ENCODE measurements at regions not wholly inside any gene's neighbourhood (a gene's known extent, or its start where the extent isn't known, plus 50 kb on each side); places are given as distances from the start of the nearest gene placed in this dataset.

GRCh38 chr2:150581717-150582472, 94.4 kb upstream of the RND3 start:
- no peak for DNase-seq

- no peak for DNase-seq
Observed at GRCh38 chr2:150578481-150578880, 91.0 kb upstream of the RND3 start.

GRCh38 chr2:150575861-150576260, 88.4 kb upstream of the RND3 start:
- DNase-seq, result no peak

GRCh38 chr2:150572961-150573395, 85.5 kb upstream of the RND3 start:
- no peak for DNase-seq

GRCh38 chr2:150572194-150572766, 84.8 kb upstream of the RND3 start:
- DNase-seq, result no peak

- no peak for DNase-seq
Observed at GRCh38 chr2:150571121-150571520, 83.7 kb upstream of the RND3 start.

- DNase-seq, result no peak
Observed at GRCh38 chr2:150570712-150571111, 83.2 kb upstream of the RND3 start.

GRCh38 chr2:150569761-150570160, 82.3 kb upstream of the RND3 start:
- no peak for DNase-seq

- DNase-seq, result no peak
Observed at GRCh38 chr2:150567771-150568301, 80.4 kb upstream of the RND3 start.

GRCh38 chr2:150566289-150566688, 78.8 kb upstream of the RND3 start:
- no peak for DNase-seq

GRCh38 chr2:150561076-150561475, 73.6 kb upstream of the RND3 start:
- no peak for DNase-seq

GRCh38 chr2:150557020-150557600, 69.6 kb upstream of the RND3 start:
- no peak for DNase-seq

GRCh38 chr2:150555611-150556356, 68.3 kb upstream of the RND3 start:
- DNase-seq, result no peak

- DNase-seq, result no peak
Observed at GRCh38 chr2:150554046-150554445, 66.6 kb upstream of the RND3 start.

GRCh38 chr2:150552041-150552820, 64.8 kb upstream of the RND3 start:
- DNase-seq, result no peak

- no peak for DNase-seq
Observed at GRCh38 chr2:150549381-150549780, 61.9 kb upstream of the RND3 start.

GRCh38 chr2:150548527-150548926, 61.1 kb upstream of the RND3 start:
- no peak for DNase-seq

- no peak for DNase-seq
Observed at GRCh38 chr2:150545916-150546315, 58.4 kb upstream of the RND3 start.

- no peak for DNase-seq
Observed at GRCh38 chr2:150544731-150545130, 57.3 kb upstream of the RND3 start.

- DNase-seq, result no peak
Observed at GRCh38 chr2:150542692-150543091, 55.2 kb upstream of the RND3 start.

GRCh38 chr2:150542172-150542571, 54.7 kb upstream of the RND3 start:
- no peak for DNase-seq

- DNase-seq, result no peak
Observed at GRCh38 chr2:150538651-150539201, 51.3 kb upstream of the RND3 start.
